ENCODE measurements at regions not wholly inside any gene's neighbourhood (a gene's known extent, or its start where the extent isn't known, plus 50 kb on each side); places are given as distances from the start of the nearest gene placed in this dataset.

- DNase-seq (no peak), ATAC-seq (no peak)
- Histone ChIP-seq H3K4me3 (ENCODE audit: low read length) (no peak overlapping the region), H3K27ac (ENCODE audit: low read length) (no peak overlapping the region), H3K4me1 (ENCODE audit: control insufficient read depth, insufficient read depth, low read length) (no peaks in the 10 kb centered on the region), H3K9me3 (ENCODE audit: control insufficient read depth, low read length) (no peaks in the 10 kb centered on the region), H3K27me3 (ENCODE audit: control insufficient read depth, insufficient read depth) (no peaks in the 10 kb centered on the region)
- 79% methylated on average over 5 of the region's 5 CpGs for WGBS
- intact Hi-C loops (cut with DNase I), result no loop called here
Observed at GRCh38 chr1:53378061-53378460, 50.2 kb upstream of the LRP8 start.

- no peak overlapping the region for H3K27ac ChIP-seq (ENCODE audit: low read length)
- WGBS, result 92% methylated on average over 11 of the region's 11 CpGs
- DNase-seq, result no peak
- no peaks in the 10 kb centered on the region for H3K27me3 ChIP-seq (ENCODE audit: control insufficient read depth, insufficient read depth)
- ATAC-seq, result no peak
- intact Hi-C loops (cut with DNase I), result no loop called here
- no peaks in the 10 kb centered on the region for H3K4me1 ChIP-seq (ENCODE audit: control insufficient read depth, insufficient read depth, low read length)
- H3K4me3 ChIP-seq (ENCODE audit: low read length), result no peak overlapping the region
- H3K9me3 ChIP-seq (ENCODE audit: control insufficient read depth, low read length), result no peaks in the 10 kb centered on the region
Observed at GRCh38 chr1:53378932-53379661, 51.2 kb upstream of the LRP8 start.

GRCh38 chr1:53379662-53380002 lies 51.8 kb upstream of the LRP8 start:
- intact Hi-C loops (cut with DNase I), result no loop called here
- WGBS, result 67% methylated on average over 4 of the region's 4 CpGs

GRCh38 chr1:53380296-53380695 lies 52.4 kb upstream of the LRP8 start:
- DNase-seq (no peak), ATAC-seq (no peak)
- Histone ChIP-seq H3K4me1 (ENCODE audit: control insufficient read depth, insufficient read depth, low read length) (no peaks in the 10 kb centered on the region), H3K27ac (ENCODE audit: low read length) (no peak overlapping the region), H3K4me3 (ENCODE audit: low read length) (no peak overlapping the region), H3K9me3 (ENCODE audit: control insufficient read depth, low read length) (no peaks in the 10 kb centered on the region), H3K27me3 (ENCODE audit: control insufficient read depth, insufficient read depth) (no peaks in the 10 kb centered on the region)
- intact Hi-C loops (cut with DNase I), result no loop called here
- 56% methylated on average over 5 of the region's 5 CpGs for WGBS

More at GRCh38 chr1:53379662-53380002, 51.8 kb upstream of the LRP8 start:
- ATAC-seq, result no peak
- no peaks in the 10 kb centered on the region for H3K27me3 ChIP-seq (ENCODE audit: control insufficient read depth, insufficient read depth)
- no peaks in the 10 kb centered on the region for H3K4me1 ChIP-seq (ENCODE audit: control insufficient read depth, insufficient read depth, low read length)
- H3K4me3 ChIP-seq (ENCODE audit: low read length), result no peak overlapping the region
- DNase-seq, result no peak
- H3K27ac ChIP-seq (ENCODE audit: low read length), result no peak overlapping the region
- no peaks in the 10 kb centered on the region for H3K9me3 ChIP-seq (ENCODE audit: control insufficient read depth, low read length)

- no peak for DNase-seq
- WGBS, result 61% methylated on average over 8 of the region's 8 CpGs
- Histone ChIP-seq H3K27me3 (ENCODE audit: control insufficient read depth, insufficient read depth) (no peaks in the 10 kb centered on the region), H3K4me3 (ENCODE audit: low read length) (no peak overlapping the region), H3K9me3 (ENCODE audit: control insufficient read depth, low read length) (no peaks in the 10 kb centered on the region), H3K27ac (ENCODE audit: low read length) (no peak overlapping the region), H3K4me1 (ENCODE audit: control insufficient read depth, insufficient read depth, low read length) (no peaks in the 10 kb centered on the region)
- no peak for ATAC-seq
- intact Hi-C loops (cut with DNase I), result no loop called here
Observed at GRCh38 chr1:53381790-53382401, 54.0 kb upstream of the LRP8 start.

GRCh38 chr1:53383136-53383870 lies 55.4 kb upstream of the LRP8 start:
- H3K27me3 ChIP-seq (ENCODE audit: control insufficient read depth, insufficient read depth), result no peaks in the 10 kb centered on the region
- no peak overlapping the region for H3K27ac ChIP-seq (ENCODE audit: low read length)
- 78% methylated on average over 10 of the region's 10 CpGs for WGBS
- intact Hi-C loops (cut with DNase I), result no loop called here
- no peaks in the 10 kb centered on the region for H3K4me1 ChIP-seq (ENCODE audit: control insufficient read depth, insufficient read depth, low read length)
- no peak for DNase-seq
- H3K9me3 ChIP-seq (ENCODE audit: control insufficient read depth, low read length), result no peaks in the 10 kb centered on the region
- H3K4me3 ChIP-seq (ENCODE audit: low read length), result no peak overlapping the region
- no peak for ATAC-seq

GRCh38 chr1:53384796-53385195 lies 56.9 kb upstream of the LRP8 start:
- WGBS, result 82% methylated on average over 3 of the region's 3 CpGs
- H3K4me3 ChIP-seq (ENCODE audit: low read length), result no peak overlapping the region
- DNase-seq (no peak), ATAC-seq (no peak)
- intact Hi-C loops (cut with DNase I), result no loop called here
- H3K27ac ChIP-seq (ENCODE audit: low read length), result no peak overlapping the region
- no peaks in the 10 kb centered on the region for H3K27me3 ChIP-seq (ENCODE audit: control insufficient read depth, insufficient read depth)
- no peaks in the 10 kb centered on the region for H3K4me1 ChIP-seq (ENCODE audit: control insufficient read depth, insufficient read depth, low read length)
- H3K9me3 ChIP-seq (ENCODE audit: control insufficient read depth, low read length), result no peaks in the 10 kb centered on the region

- no peak for ATAC-seq
- 61% methylated on average over 11 of the region's 11 CpGs for WGBS
- intact Hi-C loops (cut with DNase I), result no loop called here
- DNase-seq, result no peak
- Histone ChIP-seq H3K4me1 (ENCODE audit: control insufficient read depth, insufficient read depth, low read length) (no peaks in the 10 kb centered on the region), H3K27me3 (ENCODE audit: control insufficient read depth, insufficient read depth) (no peaks in the 10 kb centered on the region), H3K4me3 (ENCODE audit: low read length) (no peak overlapping the region), H3K9me3 (ENCODE audit: control insufficient read depth, low read length) (no peaks in the 10 kb centered on the region), H3K27ac (ENCODE audit: low read length) (no peak overlapping the region)
Observed at GRCh38 chr1:53385276-53386225, 57.7 kb upstream of the LRP8 start.

GRCh38 chr1:53388963-53389362 lies 61.1 kb upstream of the LRP8 start:
- H3K4me3 ChIP-seq (ENCODE audit: low read length), result no peak overlapping the region
- DNase-seq (no peak), ATAC-seq (no peak)
- no peak overlapping the region for H3K27ac ChIP-seq (ENCODE audit: low read length)
- no peaks in the 10 kb centered on the region for H3K27me3 ChIP-seq (ENCODE audit: control insufficient read depth, insufficient read depth)
- intact Hi-C loops (cut with DNase I), result no loop called here
- H3K4me1 ChIP-seq (ENCODE audit: control insufficient read depth, insufficient read depth, low read length), result no peaks in the 10 kb centered on the region
- H3K9me3 ChIP-seq (ENCODE audit: control insufficient read depth, low read length), result no peaks in the 10 kb centered on the region
- WGBS, result 92% methylated on average over 4 of the region's 4 CpGs

- no peaks in the 10 kb centered on the region for H3K9me3 ChIP-seq (ENCODE audit: control insufficient read depth, low read length)
- DNase-seq, result peak; percentile 31 to 81 (median 78)
- no peaks in the 10 kb centered on the region for H3K4me1 ChIP-seq (ENCODE audit: control insufficient read depth, insufficient read depth, low read length)
- WGBS, result 42% methylated on average over 5 of the region's 5 CpGs
- no peak overlapping the region for H3K27ac ChIP-seq (ENCODE audit: low read length)
- H3K4me3 ChIP-seq (ENCODE audit: low read length), result no peak overlapping the region
- intact Hi-C loops (cut with DNase I), result no loop called here
- H3K27me3 ChIP-seq (ENCODE audit: control insufficient read depth, insufficient read depth), result no peaks in the 10 kb centered on the region
- ATAC-seq, result peak in 1 of 2 donors; percentile 32
Observed at GRCh38 chr1:53390261-53390660, 62.4 kb upstream of the LRP8 start.

All from right cardiac atrium (tissue), 5 donors.